ENCODE measurements at regions not wholly inside any gene's neighbourhood (a gene's known extent, or its start where the extent isn't known, plus 50 kb on each side); places are given as distances from the start of the nearest gene placed in this dataset. TPM values are rescaled to one million over a fixed set of nuclear protein-coding genes. Genes with fewer than 3 reads are reported as not detected.

Small RNA genes lying in the stretch of these regions (microRNA-seq; reads per million reads assigned to microRNA genes)
- gene MIR1972-2 (ENCODE audit: borderline microRNAs expressed in 2 of 2, borderline number of aligned reads in 2 of 2, borderline replicate concordance in 1 of 2), result 0 reads per million in 2 experiments

Small RNA genes lying in the stretch of these regions (small RNA-seq; reads per million reads assigned to genes)
- not detected for gene MIR1972-2 (ENCODE audit: insufficient read depth)
